Fibroblast of mammary gland (primary cell): ENCODE measurements at regions not wholly inside any gene's neighbourhood (a gene's known extent, or its start where the extent isn't known, plus 50 kb on each side); places are given as distances from the start of the nearest gene placed in this dataset.

ENCODE experiments used
- DNase-seq: peaks from one replicate; pipeline ENCODE4 v3.0.0-alpha.2; 2010; ENCODE audit warnings: low read depth
- H3K4me3 ChIP-seq: 2 replicates; pipeline ENCODE4 v1.5.1; 2011; ENCODE audit warnings: low read depth, mild to moderate bottlenecking, low read length, moderate library complexity; ENCODE audit not compliant: control insufficient read depth
- CTCF ChIP-seq: conservative IDR thresholded peaks from 2 replicates; pipeline ENCODE4 v1.5.1; 2011; ENCODE audit warnings: low read depth, low read length, inconsistent platforms; ENCODE audit not compliant: control insufficient read depth, insufficient read depth

DNA sequence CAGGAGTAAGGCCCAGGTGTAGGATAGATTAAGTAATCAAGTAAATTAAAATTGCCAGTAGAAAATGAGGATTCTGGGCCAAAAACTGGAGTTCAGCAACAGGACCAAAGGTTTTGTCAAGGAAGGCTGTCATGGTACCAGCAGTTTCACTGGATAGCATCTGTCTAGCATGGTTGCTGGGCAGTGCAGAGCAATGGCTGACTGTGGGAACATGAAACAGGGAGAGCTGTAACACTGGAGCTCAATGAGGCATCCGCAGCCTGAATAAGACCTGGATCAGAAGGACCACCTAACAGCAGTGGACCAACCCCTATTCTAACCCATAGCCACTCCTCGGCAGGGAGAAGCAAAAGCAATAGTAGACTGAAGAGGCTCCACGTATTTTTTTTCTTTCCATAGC, 132.4 kb downstream of the ATOH1 start:
- H3K4me3 ChIP-seq = no peak overlapping the region
- DNase-seq = no peak
- TF ChIP-seq CTCF = no peak

DNA sequence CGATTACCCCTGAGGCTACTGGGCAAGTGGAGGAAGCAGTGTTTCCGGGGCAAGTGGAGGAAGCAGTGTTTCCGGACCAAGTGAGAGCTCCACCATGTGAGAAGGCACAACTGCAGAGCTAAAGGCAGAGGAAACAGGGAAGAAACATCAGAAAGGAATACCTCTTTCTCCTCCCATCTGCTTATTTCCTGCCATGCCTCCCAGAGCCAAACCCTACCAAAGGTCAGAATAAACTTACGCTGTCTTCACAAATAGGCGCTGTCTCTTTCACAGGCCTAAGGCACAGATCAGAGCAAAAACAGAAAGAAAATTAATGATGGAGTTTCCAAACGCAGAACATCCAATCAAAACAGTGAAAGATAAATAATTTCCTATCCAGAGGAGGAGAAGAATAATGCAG, 153.0 kb downstream of the ATOH1 start:
- no peak for DNase-seq
- no peak for TF ChIP-seq CTCF
- H3K4me3 ChIP-seq = no peak overlapping the region

DNA sequence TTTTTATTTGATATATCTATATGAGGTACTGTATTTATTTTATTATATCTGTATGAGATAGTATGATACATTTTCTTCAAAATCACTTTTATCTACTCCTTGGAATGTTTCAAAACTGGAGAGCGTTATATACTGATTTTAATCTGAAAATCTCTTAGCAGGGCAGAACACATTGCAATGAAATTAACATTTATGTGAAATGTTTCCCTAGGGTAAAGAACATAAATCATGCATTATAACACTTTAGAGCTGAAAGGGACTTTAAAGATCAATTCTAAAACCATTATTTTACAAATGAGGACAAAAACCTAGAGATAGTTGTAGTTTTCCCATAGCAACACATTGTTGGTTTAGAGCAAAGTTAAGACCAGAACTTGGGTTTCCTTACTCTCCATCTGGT, 153.7 kb downstream of the ATOH1 start:
- no peak overlapping the region for H3K4me3 ChIP-seq
- TF ChIP-seq CTCF = no peak
- no peak for DNase-seq

DNA sequence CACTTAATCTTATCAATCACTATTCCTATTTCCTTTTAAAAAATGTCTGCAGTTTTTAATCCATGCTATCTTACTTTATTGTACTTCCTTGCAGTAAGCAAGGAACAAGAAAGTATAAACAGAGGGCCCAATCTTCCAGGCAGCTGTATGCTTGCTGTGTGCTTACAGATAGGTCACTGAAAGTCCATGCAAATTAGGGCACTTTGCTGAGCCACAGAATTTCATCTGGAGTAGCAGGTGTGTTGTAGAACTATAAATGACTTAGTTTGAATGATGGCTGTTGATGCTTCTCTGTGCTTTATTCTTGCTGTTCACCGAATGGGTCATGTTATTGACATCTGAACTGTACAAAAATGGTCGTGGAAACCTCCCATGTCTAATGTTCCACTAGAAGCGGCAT, 154.6 kb downstream of the ATOH1 start:
- DNase-seq = no peak
- no peak for TF ChIP-seq CTCF
- no peak overlapping the region for H3K4me3 ChIP-seq

DNA sequence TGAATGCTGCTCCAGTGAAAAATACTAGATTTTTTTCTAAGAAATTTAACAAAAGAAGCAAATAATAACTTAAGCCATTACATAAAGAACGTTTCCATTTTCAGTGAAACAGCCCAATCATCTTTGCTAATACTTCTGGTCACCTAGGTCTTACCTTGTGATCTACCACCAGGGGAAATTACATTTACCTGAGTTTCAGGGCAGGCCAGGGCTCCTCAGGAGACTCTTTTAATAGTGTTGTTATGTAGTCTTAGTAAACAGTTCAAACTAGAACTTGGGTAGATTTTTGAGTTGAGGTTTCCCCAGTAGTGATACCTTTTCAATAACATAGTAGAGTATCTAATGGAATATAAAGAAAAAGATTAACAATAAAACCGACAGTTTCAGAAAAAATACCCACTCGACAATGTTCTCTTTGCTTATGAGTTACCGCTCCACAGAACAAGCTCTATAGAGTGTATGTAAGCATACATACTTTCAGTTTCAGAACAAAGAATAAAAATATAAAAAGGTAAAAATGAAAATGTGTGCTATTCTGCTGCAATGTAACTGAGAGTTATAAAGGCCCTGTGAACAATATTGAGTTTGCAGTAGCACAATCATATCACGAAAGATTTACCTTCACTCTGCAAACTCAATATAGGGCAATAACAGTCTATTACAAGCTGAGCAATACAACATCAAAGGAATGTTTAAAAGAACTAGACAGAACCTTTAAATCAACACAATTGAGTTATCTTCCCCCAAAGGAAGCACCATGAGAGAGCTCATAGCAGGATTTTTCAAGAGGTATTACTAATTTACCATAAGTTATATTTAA, 165.8 kb downstream of the ATOH1 start:
- TF ChIP-seq CTCF = no peak
- no peak overlapping the region for H3K4me3 ChIP-seq
- no peak for DNase-seq

- no peak for TF ChIP-seq CTCF
- no peak overlapping the region for H3K4me3 ChIP-seq
- DNase-seq = no peak
Observed at GRCh38 chr4:93996895-93997294, 168.3 kb downstream of the ATOH1 start.
